CD14-positive monocyte (primary cell): ENCODE measurements at regions not wholly inside any gene's neighbourhood (a gene's known extent, or its start where the extent isn't known, plus 50 kb on each side); places are given as distances from the start of the nearest gene placed in this dataset.

Experiments used
- DNase-seq, 3 donors: peaks; one replicate each; pipeline ENCODE4 v3.0.0-alpha.2; 2011 to 2022
- H2AFZ ChIP-seq: 2 replicates; pipeline ENCODE4 v1.6.0; 2012; ENCODE audit warnings: mild to moderate bottlenecking, low read depth, low read length, inconsistent platforms; ENCODE audit not compliant: insufficient read depth, poor library complexity, severe bottlenecking
- H3K27ac ChIP-seq, 2 donors: 1 replicate in 1 of 2; 2 replicates in 1 of 2; pipeline ENCODE4 v1.5.1; 2012 to 2013; ENCODE audit warnings: low read length in 2 of 2, control low read depth in 1 of 2, inconsistent platforms in 1 of 2, low read depth in 1 of 2, mild to moderate bottlenecking in 1 of 2
- H3K27me3 ChIP-seq, 2 donors: one replicate each; pipeline versions ENCODE4 v1.6.0 to v1.6.1; 2011 to 2013; ENCODE audit warnings: low read length in 2 of 2; ENCODE audit not compliant: control insufficient read depth in 2 of 2, insufficient read depth in 2 of 2
- H3K36me3 ChIP-seq, 2 donors: replicated peaks in 1 of 2; 1 replicate in 1 of 2; 2 replicates in 1 of 2; pipeline versions ENCODE4 v1.5.1 to v1.6.1; 2012 to 2013; ENCODE audit warnings: low read length in 2 of 2, control low read depth in 1 of 2, inconsistent platforms in 1 of 2, mild to moderate bottlenecking in 1 of 2; ENCODE audit not compliant: insufficient read depth in 2 of 2, control insufficient read depth in 1 of 2
- H3K4me1 ChIP-seq, 2 donors: 1 replicate in 1 of 2; 2 replicates in 1 of 2; pipeline versions ENCODE4 v1.5.1 to v1.6.1; 2012 to 2013; ENCODE audit warnings: low read length in 2 of 2, control low read depth in 1 of 2, inconsistent platforms in 1 of 2, mild to moderate bottlenecking in 1 of 2, moderate library complexity in 1 of 2; ENCODE audit not compliant: insufficient read depth in 2 of 2, control insufficient read depth in 1 of 2
- H3K4me2 ChIP-seq: replicated peaks from 2 replicates; pipeline ENCODE3; 2012; ENCODE audit warnings: low read length, moderate library complexity, mild to moderate bottlenecking; ENCODE audit not compliant: poor library complexity, severe bottlenecking; ENCODE audit errors: extremely low read depth
- H3K4me3 ChIP-seq, 3 experiments: fragments of 200-600 bp in 1 of 3; sonication (generic) in 1 of 3; replicated peaks in 1 of 3; 1 replicate in 2 of 3; 2 replicates in 1 of 3; pipeline ENCODE4 v1.5.1; 2011 to 2013; ENCODE audit warnings: low read length in 3 of 3, mild to moderate bottlenecking in 3 of 3, control low read depth in 2 of 3, low read depth in 2 of 3, inconsistent platforms in 1 of 3, moderate library complexity in 1 of 3
- H3K79me2 ChIP-seq: 2 replicates; pipeline ENCODE4 v1.6.0; 2012; ENCODE audit warnings: mild to moderate bottlenecking, control low read depth, inconsistent platforms, low read length, moderate library complexity; ENCODE audit not compliant: insufficient read depth
- H3K9ac ChIP-seq: 2 replicates; pipeline ENCODE4 v1.6.0; 2017; ENCODE audit warnings: low read length, mild to moderate bottlenecking; ENCODE audit not compliant: insufficient read depth, poor library complexity, severe bottlenecking
- H3K9me3 ChIP-seq, 2 donors: replicated peaks in 1 of 2; 1 replicate in 1 of 2; 2 replicates in 1 of 2; pipeline versions ENCODE4 v1.5.1 to v1.6.1; 2012 to 2013; ENCODE audit warnings: low read length in 2 of 2, control low read depth in 1 of 2; ENCODE audit not compliant: control insufficient read depth in 1 of 2, insufficient read depth in 1 of 2
- H4K20me1 ChIP-seq: 2 replicates; pipeline ENCODE4 v1.6.0; 2012; ENCODE audit warnings: mild to moderate bottlenecking, low read length, control low read depth, moderate library complexity; ENCODE audit not compliant: insufficient read depth
- H3K27ac Mint-ChIP-seq, 7 donors: one replicate each; pipeline ENCODE4 v1.8.0; 2020; ENCODE audit warnings: mild to moderate bottlenecking in 7 of 7, mixed read lengths in 7 of 7, moderate library complexity in 6 of 7, inconsistent platforms in 2 of 7
- H3K27me3 Mint-ChIP-seq, 3 donors: one replicate each; pipeline ENCODE4 v1.8.0; 2021 to 2022; ENCODE audit warnings: low read depth in 3 of 3, mild to moderate bottlenecking in 3 of 3, mixed read lengths in 3 of 3, moderate library complexity in 3 of 3, inconsistent platforms in 1 of 3
- H3K36me3 Mint-ChIP-seq, 2 donors: one replicate each; pipeline ENCODE4 v1.8.0; 2020; ENCODE audit warnings: mixed read lengths in 2 of 2, inconsistent platforms in 1 of 2, mild to moderate bottlenecking in 1 of 2
- H3K4me1 Mint-ChIP-seq: one replicate; pipeline ENCODE4 v1.8.0; 2020; ENCODE audit warnings: mild to moderate bottlenecking, mixed read lengths
- H3K4me3 Mint-ChIP-seq, 2 donors: one replicate each; pipeline ENCODE4 v1.8.0; 2020; ENCODE audit warnings: mild to moderate bottlenecking in 2 of 2, mixed read lengths in 2 of 2, moderate library complexity in 1 of 2
- H3K9me3 Mint-ChIP-seq, 7 donors: one replicate each; pipeline ENCODE4 v1.8.0; 2020 to 2022; ENCODE audit warnings: mixed read lengths in 7 of 7, mild to moderate bottlenecking in 6 of 7, moderate library complexity in 6 of 7, inconsistent platforms in 2 of 7
- CTCF ChIP-seq: fragments of 200-600 bp; IDR thresholded peaks from one replicate; pipeline ENCODE4 v1.8.0; 2022; ENCODE audit warnings: antibody characterized with exemption, mild to moderate bottlenecking
- WGBS: methylation state at CpG from one replicate; pipeline ENCODE4 v1.1.5; 2013; ENCODE audit warnings: missing lambda C conversion rate; ENCODE audit not compliant: insufficient coverage; 5-methylcytosine and 5-hydroxymethylcytosine counted together
- intact Hi-C, 2 donors: fragments of 100-400 bp; cut with micrococcal nuclease; formaldehyde crosslinking; loops; one replicate each; pipeline versions ENCODE4 v1.15.0 to v1.15.1; 2023

GRCh38 chr14:94713115-94713514 lies 56.8 kb downstream of the GSC start:
- no peaks in the 10 kb centered on the region for H3K79me2 ChIP-seq
- H3K27me3 ChIP-seq: no peaks in the 10 kb centered on the region
- no peaks in the 10 kb centered on the region for H3K36me3 Mint-ChIP-seq
- no peak overlapping the region for H2AFZ ChIP-seq
- H3K4me1 Mint-ChIP-seq: no peaks in the 10 kb centered on the region
- H3K4me2 ChIP-seq: no peak overlapping the region
- WGBS: 78% methylated on average over 13 of the region's 13 CpGs
- TF ChIP-seq CTCF: no peak
- H3K4me3 Mint-ChIP-seq: no peak overlapping the region
- H3K9me3 Mint-ChIP-seq: no peaks in the 10 kb centered on the region
- no peaks in the 10 kb centered on the region for H3K36me3 ChIP-seq
- no peaks in the 10 kb centered on the region for H4K20me1 ChIP-seq
- H3K4me1 ChIP-seq: no peaks in the 10 kb centered on the region
- no peak overlapping the region for H3K27ac ChIP-seq
- DNase-seq: no peak
- H3K9ac ChIP-seq: no peak overlapping the region
- intact Hi-C loops: no loop called here
- H3K4me3 ChIP-seq: no peak overlapping the region
- H3K27me3 Mint-ChIP-seq: peaks cover 10 to 16% (median 13%) of the 10 kb centered on the region in 3 donors
- no peaks in the 10 kb centered on the region for H3K9me3 ChIP-seq
- no peak overlapping the region for H3K27ac Mint-ChIP-seq

- no peaks in the 10 kb centered on the region for H3K9me3 ChIP-seq
- H3K27ac ChIP-seq: no peak overlapping the region
- no peaks in the 10 kb centered on the region for H3K79me2 ChIP-seq
- Mint-ChIP-seq H3K27ac (no peak overlapping the region), H3K4me3 (no peak overlapping the region), H3K27me3 (peaks cover 12 to 18% (median 18%) of the 10 kb centered on the region in 3 donors), H3K9me3 (no peaks in the 10 kb centered on the region), H3K4me1 (no peaks in the 10 kb centered on the region), H3K36me3 (no peaks in the 10 kb centered on the region)
- H3K36me3 ChIP-seq: no peaks in the 10 kb centered on the region
- H3K27me3 ChIP-seq: no peaks in the 10 kb centered on the region
- H3K9ac ChIP-seq: no peak overlapping the region
- no peaks in the 10 kb centered on the region for H3K4me1 ChIP-seq
- 93% methylated on average over 8 of the region's 10 CpGs for WGBS
- H2AFZ ChIP-seq: no peak overlapping the region
- intact Hi-C loops: no loop called here
- TF ChIP-seq CTCF: no peak
- H3K4me2 ChIP-seq: no peak overlapping the region
- no peaks in the 10 kb centered on the region for H4K20me1 ChIP-seq
- no peak overlapping the region for H3K4me3 ChIP-seq
- DNase-seq: no peak
Measured at GRCh38 chr14:94710731-94711130, 59.2 kb downstream of the GSC start.
